ENCODE measurements at regions not wholly inside any gene's neighbourhood (a gene's known extent, or its start where the extent isn't known, plus 50 kb on each side); places are given as distances from the start of the nearest gene placed in this dataset.
"Not testable (repeated sequence)": the region's sequence is repeated elsewhere in the genome, so short reads cannot be mapped to it uniquely, and the experiment has no call there.

- TF ChIP-seq ZFHX2 (tag by site-specific recombination; conservative IDR thresholded peaks at IDR 0.05); ZNF292 (tag by site-specific recombination; IDR thresholded peaks at IDR 0.05; ENCODE audit: borderline replicate concordance, low read depth): not testable (repeated sequence)
Measured at GRCh38 chr14:103234826-103235225, 99.2 kb upstream of the EIF5 start.

Measured in HEK293 (cell line).